ENCODE measurements at regions not wholly inside any gene's neighbourhood (a gene's known extent, or its start where the extent isn't known, plus 50 kb on each side); places are given as distances from the start of the nearest gene placed in this dataset.

DNA sequence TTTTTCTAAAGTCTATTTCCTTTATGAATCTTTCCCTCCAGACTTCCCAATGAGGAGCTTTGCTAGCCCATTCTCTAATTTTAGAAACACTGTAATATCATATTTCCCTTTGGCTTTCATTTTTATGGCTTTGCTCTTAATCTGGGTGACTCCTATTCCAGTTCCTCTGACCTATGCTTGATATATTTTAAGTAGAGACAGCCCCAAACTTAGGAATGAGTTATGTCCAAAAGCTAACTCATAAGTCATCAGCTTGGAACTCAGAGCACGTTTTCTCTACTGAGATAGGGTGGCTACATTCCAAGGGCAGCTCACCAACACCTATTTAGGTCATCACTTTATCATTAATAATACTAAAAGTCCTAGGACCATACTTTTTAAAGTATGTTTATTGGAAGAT lies 77.8 kb downstream of the OR13H1 start:
- H3K27ac ChIP-seq: no peak overlapping the region
- no peak overlapping the region for H3K4me3 ChIP-seq (ENCODE audit: low read depth, low read length)
- H3K36me3 ChIP-seq: no peaks in the 10 kb centered on the region
- DNase-seq: no peak
- no peaks in the 10 kb centered on the region for H3K9me3 ChIP-seq (ENCODE audit: severe bottlenecking)
- peaks cover 43% of the 10 kb centered on the region for H3K27me3 ChIP-seq (ENCODE audit: insufficient read depth, low read depth, severe bottlenecking)
- no peak for TF ChIP-seq CTCF (IDR thresholded peaks at IDR 0.05; ENCODE audit: low read depth, low read length)

- no peak for DNase-seq
- peak; percentile 30; the same call in 1 of the 2 replicates for TF ChIP-seq CTCF (IDR thresholded peaks at IDR 0.05; ENCODE audit: low read depth, low read length)
- H3K27me3 ChIP-seq (ENCODE audit: insufficient read depth, low read depth, severe bottlenecking): peaks cover 62% of the 10 kb centered on the region
- no peaks in the 10 kb centered on the region for H3K9me3 ChIP-seq (ENCODE audit: severe bottlenecking)
- H3K36me3 ChIP-seq: no peaks in the 10 kb centered on the region
- H3K27ac ChIP-seq: no peak overlapping the region
- H3K4me3 ChIP-seq (ENCODE audit: low read depth, low read length): no peak overlapping the region
Observed at GRCh38 chrX:131626681-131627296, 82.9 kb downstream of the OR13H1 start.

DNA sequence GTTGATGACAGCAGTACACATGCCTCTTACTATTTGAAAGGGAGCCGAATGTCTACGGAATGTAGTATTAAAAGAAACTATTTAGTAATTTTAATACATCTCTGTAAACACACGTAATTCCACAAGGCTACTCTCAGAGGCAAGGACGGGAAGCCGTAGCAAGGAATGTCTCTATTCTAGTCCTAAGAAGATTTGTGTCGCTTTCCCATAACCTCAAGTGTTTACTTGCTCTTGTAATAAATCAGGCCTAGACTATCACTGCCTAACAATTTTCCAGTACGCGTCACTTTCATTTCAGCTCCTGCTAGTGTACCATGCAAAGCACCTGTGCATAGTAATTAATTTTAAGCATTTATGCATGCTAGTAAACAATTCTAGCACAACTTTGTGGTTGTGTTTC lies 86.7 kb downstream of the OR13H1 start:
- H3K27ac ChIP-seq: no peak overlapping the region
- H3K4me3 ChIP-seq (ENCODE audit: low read depth, low read length): no peak overlapping the region
- DNase-seq: no peak
- H3K36me3 ChIP-seq: no peaks in the 10 kb centered on the region
- H3K9me3 ChIP-seq (ENCODE audit: severe bottlenecking): no peaks in the 10 kb centered on the region
- H3K27me3 ChIP-seq (ENCODE audit: insufficient read depth, low read depth, severe bottlenecking): peaks cover 62% of the 10 kb centered on the region
- no peak for TF ChIP-seq CTCF (IDR thresholded peaks at IDR 0.05; ENCODE audit: low read depth, low read length)

DNA sequence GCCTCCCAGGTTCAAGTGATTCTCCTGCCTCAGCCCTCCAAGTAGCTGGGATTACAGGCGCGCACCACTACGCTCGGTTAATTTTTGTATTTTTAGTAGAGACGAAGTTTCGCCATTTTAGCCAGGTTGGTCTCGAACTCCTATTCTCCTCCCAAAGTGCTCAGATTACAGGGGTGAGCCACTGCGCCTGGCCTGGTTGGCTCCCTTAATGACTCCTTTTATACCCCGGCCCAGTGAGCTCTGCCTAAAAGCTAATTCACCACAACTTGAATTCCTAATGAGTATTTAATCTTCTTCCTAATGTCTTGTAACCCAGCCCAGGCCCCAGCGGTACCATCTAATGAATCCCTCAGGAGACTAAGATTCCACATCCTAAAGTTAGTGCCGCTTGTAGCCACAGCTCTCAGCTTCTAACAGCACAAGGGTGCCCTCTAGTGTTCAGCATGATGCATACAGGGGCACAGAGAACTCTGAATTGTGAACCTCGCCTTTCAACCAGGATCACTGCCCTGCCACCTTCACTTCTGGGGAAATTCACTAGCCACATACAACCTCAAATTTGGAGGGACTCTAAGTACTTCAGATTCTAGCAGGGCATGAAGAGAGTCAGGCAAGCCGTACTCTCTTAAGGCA lies 89.5 kb downstream of the OR13H1 start:
- no peaks in the 10 kb centered on the region for H3K9me3 ChIP-seq (ENCODE audit: severe bottlenecking)

DNA sequence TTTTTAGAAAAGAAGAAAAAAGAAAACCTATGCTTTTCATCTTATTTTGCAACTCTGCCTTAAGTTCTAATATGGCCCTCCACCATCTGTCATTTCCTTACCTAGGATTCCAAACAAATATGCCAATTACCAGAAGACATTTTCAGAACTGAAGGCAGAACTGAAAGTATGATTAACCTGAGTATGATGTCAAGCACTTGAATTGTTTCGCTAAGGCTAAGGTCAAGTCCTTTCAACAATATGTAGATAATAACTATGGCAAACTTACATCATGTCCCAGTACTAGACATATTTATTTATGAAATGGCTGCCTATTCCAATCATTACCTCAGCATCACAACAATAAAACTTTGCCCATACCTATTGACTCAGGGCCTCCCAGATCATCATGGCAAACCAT lies 91.0 kb downstream of the OR13H1 start:
- no peaks in the 10 kb centered on the region for H3K36me3 ChIP-seq
- H3K27ac ChIP-seq: no peak overlapping the region
- no peak overlapping the region for H3K4me3 ChIP-seq (ENCODE audit: low read depth, low read length)
- DNase-seq: no peak
- peaks cover 48% of the 10 kb centered on the region for H3K27me3 ChIP-seq (ENCODE audit: insufficient read depth, low read depth, severe bottlenecking)
- TF ChIP-seq CTCF (IDR thresholded peaks at IDR 0.05; ENCODE audit: low read depth, low read length): no peak
- no peaks in the 10 kb centered on the region for H3K9me3 ChIP-seq (ENCODE audit: severe bottlenecking)

More for the DNA sequence above, 89.5 kb downstream of the OR13H1 start:
- no peak overlapping the region for H3K4me3 ChIP-seq (ENCODE audit: low read depth, low read length)
- DNase-seq: peak; percentile 54
- peak; percentile 84 for TF ChIP-seq CTCF (IDR thresholded peaks at IDR 0.05; ENCODE audit: low read depth, low read length)
- no peaks in the 10 kb centered on the region for H3K36me3 ChIP-seq
- no peak overlapping the region for H3K27ac ChIP-seq
- peaks cover 44% of the 10 kb centered on the region for H3K27me3 ChIP-seq (ENCODE audit: insufficient read depth, low read depth, severe bottlenecking)

DNA sequence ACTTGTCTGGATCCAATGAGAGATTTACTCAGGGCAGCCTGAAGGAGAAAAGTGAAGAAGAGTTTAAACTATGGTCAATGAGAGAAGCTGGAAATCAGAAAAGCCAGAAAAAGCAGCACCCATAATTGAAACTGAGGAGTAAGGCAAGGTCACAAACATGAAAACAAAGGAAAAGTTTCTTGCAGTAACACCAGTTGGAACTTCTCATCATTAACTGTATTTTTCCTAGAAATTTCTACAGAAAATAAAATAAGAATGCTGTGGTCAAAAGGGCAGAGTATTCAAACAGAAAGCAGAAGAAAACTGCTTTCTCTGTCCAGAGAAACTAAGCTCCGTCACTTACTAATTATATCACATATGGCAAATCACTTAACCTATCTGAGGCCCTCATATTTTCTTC lies 102.2 kb downstream of the OR13H1 start:
- DNase-seq: no peak
- H3K9me3 ChIP-seq (ENCODE audit: severe bottlenecking): no peaks in the 10 kb centered on the region
- no peaks in the 10 kb centered on the region for H3K36me3 ChIP-seq
- no peak for TF ChIP-seq CTCF (IDR thresholded peaks at IDR 0.05; ENCODE audit: low read depth, low read length)
- peaks cover 19% of the 10 kb centered on the region for H3K27me3 ChIP-seq (ENCODE audit: insufficient read depth, low read depth, severe bottlenecking)
- no peak overlapping the region for H3K4me3 ChIP-seq (ENCODE audit: low read depth, low read length)
- H3K27ac ChIP-seq: no peak overlapping the region

Measured in WERI-Rb-1 (cell line).